KMS-11 (cell line): ENCODE measurements at regions not wholly inside any gene's neighbourhood (a gene's known extent, or its start where the extent isn't known, plus 50 kb on each side); places are given as distances from the start of the nearest gene placed in this dataset.

Experiments
- H2AFZ ChIP-seq: fragments of 200-600 bp; sonication (generic); 2 replicates; pipeline ENCODE4 v1.6.1; 2016; ENCODE audit warnings: antibody characterized with exemption, mixed run types, low read depth
- H3K27ac ChIP-seq: fragments of 200-600 bp; sonication (generic); 2 replicates; pipeline ENCODE4 v1.6.1; 2016; ENCODE audit warnings: mild to moderate bottlenecking, mixed run types
- H3K27me3 ChIP-seq: fragments of 200-600 bp; sonication (generic); 2 replicates; pipeline ENCODE4 v1.6.1; 2017; ENCODE audit warnings: mild to moderate bottlenecking, low read depth, mixed run types, moderate library complexity; ENCODE audit not compliant: insufficient read depth
- H3K36me3 ChIP-seq: fragments of 200-600 bp; sonication (generic); 2 replicates; pipeline ENCODE4 v1.6.1; 2017; ENCODE audit warnings: mild to moderate bottlenecking, mixed run types; ENCODE audit not compliant: insufficient read depth
- H3K4me1 ChIP-seq: fragments of 200-600 bp; sonication (generic); 2 replicates; pipeline ENCODE4 v1.6.1; 2016; ENCODE audit warnings: mild to moderate bottlenecking, low read depth, mixed run types; ENCODE audit not compliant: poor library complexity, severe bottlenecking
- H3K4me2 ChIP-seq: fragments of 200-600 bp; sonication (generic); 2 replicates; pipeline ENCODE4 v1.7.0; 2016; ENCODE audit warnings: mild to moderate bottlenecking, mixed run types
- H3K4me3 ChIP-seq: fragments of 200-600 bp; sonication (generic); IDR thresholded peaks from 2 replicates; pipeline ENCODE4 v1.6.1; 2017; ENCODE audit warnings: low read depth, low read length, mixed read lengths; ENCODE audit not compliant: insufficient read depth
- H3K79me2 ChIP-seq: fragments of 200-600 bp; sonication (generic); 2 replicates; pipeline ENCODE4 v1.6.1; 2016; ENCODE audit warnings: low read depth, mixed run types; ENCODE audit not compliant: insufficient read depth
- H3K9ac ChIP-seq: fragments of 200-600 bp; sonication (generic); 2 replicates; pipeline ENCODE4 v1.6.1; 2016; ENCODE audit warnings: mild to moderate bottlenecking, mixed run types
- H4K20me1 ChIP-seq: fragments of 200-600 bp; sonication (generic); 2 replicates; pipeline ENCODE4 v1.6.1; 2016; ENCODE audit warnings: mild to moderate bottlenecking, mixed run types; ENCODE audit not compliant: insufficient read depth
- CTCF ChIP-seq: fragments of 200-600 bp; sonication (generic); conservative IDR thresholded peaks from 2 replicates; pipeline ENCODE4 v1.6.1; 2017; ENCODE audit warnings: low read depth, mild to moderate bottlenecking, antibody characterized with exemption, low read length, moderate library complexity, mixed read lengths

- H3K79me2 ChIP-seq, result no peaks in the 10 kb centered on the region
- no peaks in the 10 kb centered on the region for H4K20me1 ChIP-seq
- no peaks in the 10 kb centered on the region for H3K4me1 ChIP-seq
- H2AFZ ChIP-seq, result no peak overlapping the region
- H3K27me3 ChIP-seq, result no peaks in the 10 kb centered on the region
- no peak overlapping the region for H3K4me2 ChIP-seq
- no peak overlapping the region for H3K9ac ChIP-seq
- H3K4me3 ChIP-seq, result no peak overlapping the region
- no peaks in the 10 kb centered on the region for H3K36me3 ChIP-seq
- no peak for TF ChIP-seq CTCF
- no peak overlapping the region for H3K27ac ChIP-seq
These were observed 344.5 kb upstream of the PPARGC1A start for GRCh38 chr4:24234288-24234848.

GRCh38 chr4:24230955-24231354, 341.1 kb upstream of the PPARGC1A start:
- no peak overlapping the region for H3K4me2 ChIP-seq
- no peaks in the 10 kb centered on the region for H3K79me2 ChIP-seq
- no peak overlapping the region for H3K27ac ChIP-seq
- H3K4me1 ChIP-seq, result no peaks in the 10 kb centered on the region
- H3K4me3 ChIP-seq, result no peak overlapping the region
- H2AFZ ChIP-seq, result no peak overlapping the region
- no peaks in the 10 kb centered on the region for H4K20me1 ChIP-seq
- H3K36me3 ChIP-seq, result no peaks in the 10 kb centered on the region
- TF ChIP-seq CTCF, result no peak
- no peaks in the 10 kb centered on the region for H3K27me3 ChIP-seq
- H3K9ac ChIP-seq, result no peak overlapping the region

- H2AFZ ChIP-seq, result no peak overlapping the region
- H3K27me3 ChIP-seq, result no peaks in the 10 kb centered on the region
- no peak for TF ChIP-seq CTCF
- H3K4me1 ChIP-seq, result no peaks in the 10 kb centered on the region
- H3K36me3 ChIP-seq, result no peaks in the 10 kb centered on the region
- no peak overlapping the region for H3K9ac ChIP-seq
- no peak overlapping the region for H3K27ac ChIP-seq
- no peak overlapping the region for H3K4me3 ChIP-seq
- no peaks in the 10 kb centered on the region for H3K79me2 ChIP-seq
- H4K20me1 ChIP-seq, result no peaks in the 10 kb centered on the region
- H3K4me2 ChIP-seq, result no peak overlapping the region
These were observed 340.1 kb upstream of the PPARGC1A start for GRCh38 chr4:24229978-24230377.

- Histone ChIP-seq H4K20me1 (no peaks in the 10 kb centered on the region), H3K9ac (no peak overlapping the region), H3K36me3 (no peaks in the 10 kb centered on the region), H3K4me3 (no peak overlapping the region), H3K4me2 (no peak overlapping the region), H3K4me1 (no peaks in the 10 kb centered on the region), H3K27ac (no peak overlapping the region), H3K79me2 (no peaks in the 10 kb centered on the region), H2AFZ (no peak overlapping the region), H3K27me3 (no peaks in the 10 kb centered on the region)
- TF ChIP-seq CTCF, result no peak
These were observed 338.8 kb upstream of the PPARGC1A start for GRCh38 chr4:24228692-24229091.

GRCh38 chr4:24226667-24227066, 336.8 kb upstream of the PPARGC1A start:
- TF ChIP-seq CTCF, result no peak
- Histone ChIP-seq H3K4me1 (no peaks in the 10 kb centered on the region), H4K20me1 (no peaks in the 10 kb centered on the region), H3K36me3 (no peaks in the 10 kb centered on the region), H3K9ac (no peak overlapping the region), H2AFZ (no peak overlapping the region), H3K27me3 (no peaks in the 10 kb centered on the region), H3K27ac (no peak overlapping the region), H3K4me2 (no peak overlapping the region), H3K79me2 (no peaks in the 10 kb centered on the region), H3K4me3 (no peak overlapping the region)
